Cardiac muscle cell (in vitro differentiated cells and primary cell): ENCODE measurements at regions not wholly inside any gene's neighbourhood (a gene's known extent, or its start where the extent isn't known, plus 50 kb on each side); places are given as distances from the start of the nearest gene placed in this dataset.

Source experiments
- DNase-seq, 2 donors: peaks; one replicate each; pipeline versions ENCODE4 v3.0.0 to v3.0.0-alpha.2; 2010 to 2017; ENCODE audit warnings: low read depth in 1 of 2, low spot score in 1 of 2
- H3K27ac ChIP-seq: fragments of 200-600 bp; sonication (generic); 2 replicates; pipeline ENCODE4 v1.5.1; 2016
- H3K27me3 ChIP-seq: fragments of 200-600 bp; sonication (generic); 2 replicates; pipeline ENCODE4 v1.6.0; 2016; ENCODE audit warnings: control low read depth
- H3K36me3 ChIP-seq: fragments of 200-600 bp; sonication (generic); 2 replicates; pipeline ENCODE4 v1.5.1; 2016; ENCODE audit warnings: control low read depth
- H3K4me1 ChIP-seq: fragments of 200-600 bp; sonication (generic); 2 replicates; pipeline ENCODE4 v1.8.1; 2017; ENCODE audit warnings: low read depth, mild to moderate bottlenecking, mixed run types
- H3K4me3 ChIP-seq: fragments of 200-600 bp; sonication (generic); 2 replicates; pipeline ENCODE4 v1.5.1; 2016; ENCODE audit warnings: mild to moderate bottlenecking
- H3K9me3 ChIP-seq: fragments of 200-600 bp; sonication (generic); 2 replicates; pipeline ENCODE4 v1.5.1; 2017; ENCODE audit warnings: low read depth, mild to moderate bottlenecking, control low read depth
- CTCF ChIP-seq: IDR thresholded peaks from 2 replicates; pipeline ENCODE4 v1.5.1; 2012; ENCODE audit warnings: low read depth, mild to moderate bottlenecking, low read length

- DNase-seq: no peak
- H3K36me3 ChIP-seq: no peaks in the 10 kb centered on the region
- no peak for TF ChIP-seq CTCF
- no peaks in the 10 kb centered on the region for H3K9me3 ChIP-seq
- no peaks in the 10 kb centered on the region for H3K4me1 ChIP-seq
- H3K4me3 ChIP-seq: no peak overlapping the region
- no peaks in the 10 kb centered on the region for H3K27me3 ChIP-seq
- H3K27ac ChIP-seq: no peak overlapping the region
These were observed 152.4 kb downstream of the VRK1 start for GRCh38 chr14:96949594-96949993.

- DNase-seq: no peak
- no peak overlapping the region for H3K4me3 ChIP-seq
- no peak for TF ChIP-seq CTCF
- H3K27me3 ChIP-seq: no peaks in the 10 kb centered on the region
- H3K36me3 ChIP-seq: no peaks in the 10 kb centered on the region
- no peaks in the 10 kb centered on the region for H3K9me3 ChIP-seq
- no peak overlapping the region for H3K27ac ChIP-seq
- H3K4me1 ChIP-seq: no peaks in the 10 kb centered on the region
These were observed 154.3 kb downstream of the VRK1 start for GRCh38 chr14:96951511-96951910.

DNA sequence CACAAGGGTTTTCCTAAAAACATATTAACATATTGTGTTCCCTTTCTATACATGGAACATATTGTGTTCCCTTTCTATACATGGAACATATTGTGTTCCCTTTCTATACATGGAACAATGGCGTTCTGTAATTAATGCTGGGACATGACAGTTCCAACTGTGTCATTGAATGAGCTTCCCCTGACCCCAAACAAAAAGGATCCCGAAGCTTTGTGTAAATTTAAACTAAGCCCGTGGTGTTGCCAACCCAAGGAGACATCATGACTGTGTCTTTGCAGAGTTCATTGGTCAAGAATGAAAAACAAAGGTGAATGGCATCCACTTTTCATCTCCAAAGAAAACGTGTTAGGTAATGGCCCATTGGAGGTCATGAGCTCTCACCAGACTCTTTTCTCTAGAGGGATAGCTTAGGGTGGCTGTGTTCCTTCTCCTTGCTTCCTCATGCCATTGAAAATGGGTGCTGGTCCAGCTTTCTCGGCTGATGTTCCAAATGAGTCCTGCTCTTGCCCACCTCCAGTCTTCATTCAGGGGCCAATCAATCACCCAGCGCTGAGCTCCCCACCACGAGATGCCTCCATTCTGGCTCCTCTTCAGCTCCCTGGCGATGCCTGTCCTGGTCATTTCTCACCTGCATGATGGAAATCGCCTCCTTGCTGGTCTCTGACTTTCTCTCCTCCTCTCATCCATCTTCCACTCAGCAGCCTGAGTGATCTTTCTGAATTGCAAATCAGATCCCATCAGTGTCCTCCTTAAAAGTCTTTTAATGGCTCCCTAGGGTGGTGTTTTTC lies 156.1 kb downstream of the VRK1 start:
- Histone ChIP-seq H3K27me3 (no peaks in the 10 kb centered on the region), H3K36me3 (no peaks in the 10 kb centered on the region), H3K4me1 (no peaks in the 10 kb centered on the region), H3K4me3 (no peak overlapping the region), H3K9me3 (no peaks in the 10 kb centered on the region), H3K27ac (no peak overlapping the region)
- no peak for DNase-seq
- no peak for TF ChIP-seq CTCF

DNA sequence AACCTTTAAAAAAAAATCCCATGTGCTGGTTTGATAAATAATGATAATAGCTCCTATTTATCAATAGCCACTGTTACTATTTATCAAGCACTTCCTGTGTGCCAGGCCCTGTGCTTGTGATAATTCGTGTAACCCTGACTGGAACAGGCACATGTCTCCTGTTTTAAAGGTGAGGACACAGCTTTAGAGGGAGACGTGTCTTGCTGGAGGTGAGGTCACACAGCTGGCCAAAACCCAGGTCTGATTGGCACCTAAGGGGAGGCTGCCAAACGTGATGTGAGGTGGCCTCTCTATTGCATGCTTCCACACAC lies 156.6 kb downstream of the VRK1 start:
- Histone ChIP-seq H3K36me3 (no peaks in the 10 kb centered on the region), H3K4me3 (no peak overlapping the region), H3K27me3 (no peaks in the 10 kb centered on the region), H3K4me1 (no peaks in the 10 kb centered on the region), H3K9me3 (no peaks in the 10 kb centered on the region), H3K27ac (no peak overlapping the region)
- no peak for DNase-seq
- no peak for TF ChIP-seq CTCF

DNA sequence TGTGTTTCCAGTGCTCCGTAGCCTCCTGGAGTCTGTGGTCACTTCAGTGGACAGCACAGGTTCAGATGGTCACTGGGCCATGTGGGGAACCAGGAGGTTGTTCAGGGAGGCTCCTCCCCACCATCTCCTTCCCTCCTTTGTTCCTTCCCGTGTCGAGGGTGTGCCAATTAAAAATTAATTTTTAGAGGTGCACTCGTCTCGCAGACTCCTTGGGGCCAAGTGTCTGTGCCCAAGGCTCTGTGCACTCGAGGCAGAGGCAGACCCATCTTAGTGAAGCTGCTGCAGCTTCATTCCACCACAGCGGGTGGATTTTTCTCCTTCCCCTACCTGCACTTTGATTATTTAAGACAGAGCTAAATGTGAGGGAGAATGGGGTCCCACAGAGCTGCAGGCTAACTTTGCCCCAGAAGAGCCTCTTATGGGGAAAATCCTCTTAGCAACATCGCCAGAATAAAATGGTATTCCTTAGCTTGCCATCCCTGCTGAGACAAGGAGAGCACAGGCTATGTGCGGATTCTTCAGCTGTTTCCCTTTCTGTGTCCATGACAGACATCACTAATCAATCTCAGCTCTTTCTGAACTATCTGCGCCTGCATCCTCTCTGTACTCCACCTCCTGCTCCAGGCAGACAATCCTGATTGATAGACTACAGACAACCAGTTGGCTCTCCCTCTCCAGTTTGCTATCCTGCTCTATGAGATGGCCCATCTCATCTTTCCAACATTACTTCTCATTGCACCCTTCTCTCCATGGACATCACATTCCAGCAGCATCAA lies 159.5 kb downstream of the VRK1 start:
- DNase-seq: no peak
- no peaks in the 10 kb centered on the region for H3K4me1 ChIP-seq
- H3K9me3 ChIP-seq: no peaks in the 10 kb centered on the region
- H3K4me3 ChIP-seq: no peak overlapping the region
- no peak for TF ChIP-seq CTCF
- no peaks in the 10 kb centered on the region for H3K27me3 ChIP-seq
- H3K27ac ChIP-seq: no peak overlapping the region
- H3K36me3 ChIP-seq: no peaks in the 10 kb centered on the region
